ENCODE measurements at regions not wholly inside any gene's neighbourhood (a gene's known extent, or its start where the extent isn't known, plus 50 kb on each side); places are given as distances from the start of the nearest gene placed in this dataset.

DNA sequence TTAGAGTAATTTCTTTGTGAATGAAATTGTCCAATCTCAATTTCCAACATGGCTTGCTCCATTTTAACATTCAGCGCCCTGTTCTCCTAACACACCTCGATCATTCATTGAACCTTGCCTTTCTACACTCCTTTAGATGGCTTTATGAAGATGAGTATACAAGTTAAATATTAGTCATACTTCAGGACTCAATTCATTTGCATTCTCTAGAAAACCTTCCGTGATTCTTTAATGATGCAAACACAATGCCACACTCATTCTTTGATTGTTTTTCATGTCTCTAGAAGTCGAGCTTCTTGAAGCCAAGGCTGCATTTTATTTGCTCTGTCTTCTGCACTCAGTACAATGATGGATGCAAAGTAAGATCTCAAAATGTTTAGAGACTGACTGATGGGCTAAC lies 641.2 kb downstream of the DOK5 start:
- TF ChIP-seq YY1 (IDR thresholded peaks at IDR 0.05; ENCODE audit: insufficient read depth, insufficient read length) = no peak
- no peak for TF ChIP-seq SUZ12 (IDR thresholded peaks at IDR 0.05; ENCODE audit: extremely low read depth, insufficient read depth, insufficient read length)
